T-cell (primary cell): ENCODE measurements at regions not wholly inside any gene's neighbourhood (a gene's known extent, or its start where the extent isn't known, plus 50 kb on each side); places are given as distances from the start of the nearest gene placed in this dataset.
"Not testable (repeated sequence)": the region's sequence is repeated elsewhere in the genome, so short reads cannot be mapped to it uniquely, and the experiment has no call there.

Experiments used
- ATAC-seq, 4 experiments: fragments of 200-7000 bp in 3 of 4; fragments of 150-1000 bp in 1 of 4; cut with Tn5 transposase; replicated peaks in 1 of 4; 1 replicate in 3 of 4; 2 replicates in 1 of 4; pipeline ENCODE4 v1.10.0; 2021; ENCODE audit warnings: moderate library complexity in 3 of 4, mild to moderate bottlenecking in 2 of 4, moderate number of reproducible peaks in 1 of 4
- CTCF ChIA-PET, 2 donors: fragments of 300-600 bp; sonication (Branson Sonifier 250); formaldehyde crosslinking; loops; one replicate each; lab custom pipeline; 2022; ENCODE audit warnings: antibody characterized with exemption in 2 of 2; lab: Charles Lee
- POLR2A ChIA-PET, 2 donors: fragments of 300-600 bp; sonication (Branson Sonifier 250); formaldehyde crosslinking; loops; one replicate each; lab custom pipeline; 2022; ENCODE audit warnings: antibody characterized with exemption in 2 of 2; lab: Charles Lee
- DNase-seq, 35 experiments: peaks; one replicate each; pipeline versions ENCODE4 v3.0.0 to v3.0.0-alpha.2; 2013 to 2023
- H3K27ac ChIP-seq: one replicate; pipeline ENCODE4 v1.5.1; 2013; ENCODE audit warnings: low read length
- H3K27me3 ChIP-seq, 2 experiments: replicated peaks in 1 of 2; 1 replicate in 1 of 2; 2 replicates in 1 of 2; pipeline versions ENCODE4 v1.6.1 to v1.7.0; 2013; ENCODE audit warnings: low read length in 1 of 2, mixed read lengths in 1 of 2; ENCODE audit not compliant: control insufficient read depth in 2 of 2, insufficient read depth in 2 of 2; ENCODE audit errors: extremely low read depth in 1 of 2
- H3K36me3 ChIP-seq, 2 donors: 1 replicate in 1 of 2; 2 replicates in 1 of 2; pipeline versions ENCODE4 v1.6.1 to v1.7.0; 2013; ENCODE audit warnings: low read length in 1 of 2; ENCODE audit not compliant: control insufficient read depth in 2 of 2, insufficient read depth in 1 of 2; ENCODE audit errors: extremely low read depth in 1 of 2
- H3K4me1 ChIP-seq, 2 experiments: 1 replicate in 1 of 2; 2 replicates in 1 of 2; pipeline versions ENCODE4 v1.6.1 to v1.7.0; 2013; ENCODE audit warnings: low read length in 2 of 2, mixed read lengths in 1 of 2; ENCODE audit not compliant: insufficient read depth in 2 of 2, control insufficient read depth in 1 of 2; ENCODE audit errors: extremely low read depth in 1 of 2
- H3K4me3 ChIP-seq, 2 donors: 1 replicate in 1 of 2; 2 replicates in 1 of 2; pipeline versions ENCODE4 v1.5.1 to v1.7.0; 2013; ENCODE audit warnings: mild to moderate bottlenecking in 2 of 2, low read length in 1 of 2, moderate library complexity in 1 of 2; ENCODE audit not compliant: control insufficient read depth in 1 of 2; ENCODE audit errors: extremely low read depth in 1 of 2
- H3K9me3 ChIP-seq: 2 replicates; pipeline ENCODE4 v1.7.0; 2013
- H3K27ac Mint-ChIP-seq, 2 donors: one replicate each; pipeline ENCODE4 v1.8.0; 2020 to 2021; ENCODE audit warnings: mild to moderate bottlenecking in 2 of 2, mixed read lengths in 2 of 2
- H3K27me3 Mint-ChIP-seq, 2 donors: one replicate each; pipeline ENCODE4 v1.8.0; 2021 to 2022; ENCODE audit warnings: mixed read lengths in 2 of 2
- H3K36me3 Mint-ChIP-seq: one replicate; pipeline ENCODE4 v1.8.0; 2021; ENCODE audit warnings: mixed read lengths
- H3K4me1 Mint-ChIP-seq, 3 donors: one replicate each; pipeline ENCODE4 v1.8.0; 2020 to 2022; ENCODE audit warnings: mixed read lengths in 3 of 3, mild to moderate bottlenecking in 1 of 3
- H3K4me3 Mint-ChIP-seq, 3 donors: one replicate each; pipeline ENCODE4 v1.8.0; 2020 to 2022; ENCODE audit warnings: mild to moderate bottlenecking in 3 of 3, mixed read lengths in 3 of 3, moderate library complexity in 3 of 3
- H3K9me3 Mint-ChIP-seq, 3 donors: one replicate each; pipeline ENCODE4 v1.8.0; 2020 to 2022; ENCODE audit warnings: mixed read lengths in 3 of 3
- WGBS: methylation state at CpG from one replicate; pipeline ENCODE4 v1.1.5; 2013; ENCODE audit warnings: missing lambda C conversion rate; ENCODE audit not compliant: insufficient coverage; 5-methylcytosine and 5-hydroxymethylcytosine counted together

- WGBS, result 100% methylated on average over 2 of the region's 6 CpGs
- DNase-seq (no peak), ATAC-seq (no peak)
- Histone ChIP-seq H3K4me1 (no peaks in the 10 kb centered on the region), H3K27me3 (no peaks in the 10 kb centered on the region), H3K9me3 (peaks cover 9% of the 10 kb centered on the region), H3K36me3 (peaks cover 0 to 3% of the 10 kb centered on the region in 2 donors), H3K4me3 (no peak overlapping the region), H3K27ac (no peak overlapping the region)
- no peak overlapping the region for H3K4me3 Mint-ChIP-seq
- ChIA-PET CTCF (interaction anchor here in 1 of 2 donors (1.0 kb wide), 1 partner anchor 333 kb away, joined by 3 read pairs; no protein-coding TSS in a partner anchor), POLR2A (no interaction called here)
- H3K36me3 Mint-ChIP-seq, result peaks cover 32% of the 10 kb centered on the region
- H3K27me3 Mint-ChIP-seq, result no peaks in the 10 kb centered on the region
- no peak overlapping the region for H3K27ac Mint-ChIP-seq
- no peaks in the 10 kb centered on the region for H3K9me3 Mint-ChIP-seq
- peaks cover 4 to 14% (median 12%) of the 10 kb centered on the region in 3 donors for H3K4me1 Mint-ChIP-seq
These were observed 139.5 kb upstream of the XIST start for GRCh38 chrX:73992019-73992418.

GRCh38 chrX:73987166-73987565, 134.7 kb upstream of the XIST start:
- Mint-ChIP-seq H3K4me3 (no peak overlapping the region), H3K4me1 (peaks cover 4 to 18% (median 18%) of the 10 kb centered on the region in 3 donors), H3K27me3 (no peaks in the 10 kb centered on the region), H3K36me3 (peaks cover 17% of the 10 kb centered on the region), H3K9me3 (no peaks in the 10 kb centered on the region), H3K27ac (no peak overlapping the region)
- no peaks in the 10 kb centered on the region for H3K4me1 ChIP-seq
- H3K4me3 ChIP-seq, result no peak overlapping the region
- H3K27me3 ChIP-seq, result no peaks in the 10 kb centered on the region
- no peaks in the 10 kb centered on the region for H3K9me3 ChIP-seq
- no peak overlapping the region for H3K27ac ChIP-seq
- CTCF ChIA-PET, result no interaction called here
- no peak for ATAC-seq
- DNase-seq, result no peak
- POLR2A ChIA-PET, result no interaction called here
- peaks cover 0 to 4% of the 10 kb centered on the region in 2 donors for H3K36me3 ChIP-seq

- no peaks in the 10 kb centered on the region for H3K27me3 ChIP-seq
- no CpG with 5 or more reads among the region's 5 CpGs for WGBS
- no peak for ATAC-seq
- Mint-ChIP-seq H3K27me3 (no peaks in the 10 kb centered on the region), H3K9me3 (no peaks in the 10 kb centered on the region), H3K4me1 (peaks cover 48 to 62% (median 58%) of the 10 kb centered on the region in 3 donors), H3K4me3 (peak overlapping the region in 1 of 3 donors; percentile 33), H3K27ac (peak overlapping the region in 1 of 2 donors; percentile 36), H3K36me3 (peaks cover 4% of the 10 kb centered on the region)
- no peaks in the 10 kb centered on the region for H3K9me3 ChIP-seq
- no peak for DNase-seq
- peaks cover 9 to 30% of the 10 kb centered on the region in 2 experiments for H3K4me1 ChIP-seq
- H3K4me3 ChIP-seq, result no peak overlapping the region
- H3K36me3 ChIP-seq, result peaks cover 0 to 4% of the 10 kb centered on the region in 2 donors
- ChIA-PET CTCF (interaction anchor here (0.7 kb wide), 2 partner anchors 14 to 365 kb away, joined by 4 to 7 read pairs; no protein-coding TSS in a partner anchor), POLR2A (no interaction called here)
- no peak overlapping the region for H3K27ac ChIP-seq
These were observed 127.1 kb upstream of the XIST start for GRCh38 chrX:73979551-73980131.

- Histone ChIP-seq H3K27me3 (no peaks in the 10 kb centered on the region), H3K9me3 (no peaks in the 10 kb centered on the region), H3K4me1 (peaks cover 9 to 31% of the 10 kb centered on the region in 2 experiments), H3K4me3 (peak overlapping the region in 1 of 2 donors; percentile 33), H3K27ac (peak overlapping the region; percentile 81), H3K36me3 (no peaks in the 10 kb centered on the region)
- Mint-ChIP-seq H3K36me3 (peaks cover 4% of the 10 kb centered on the region), H3K27ac (peak overlapping the region; percentile 80 to 83), H3K9me3 (no peaks in the 10 kb centered on the region), H3K4me3 (peak overlapping the region; percentile 1 to 35 (median 34)), H3K27me3 (no peaks in the 10 kb centered on the region), H3K4me1 (peaks cover 61 to 77% (median 72%) of the 10 kb centered on the region in 3 donors)
- ATAC-seq, result peak; percentile 65 to 95 (median 82)
- CTCF ChIA-PET, result interaction anchor here in 1 of 2 donors (0.6 kb wide), 1 partner anchor 121 kb away, joined by 3 read pairs; no protein-coding TSS in a partner anchor
- DNase-seq, result peak in 23 of 35 experiments; percentile 1 to 73 (median 26)
- WGBS, result no CpG with 5 or more reads among the region's 8 CpGs
- POLR2A ChIA-PET, result interaction anchor here in 1 of 2 donors (0.6 kb wide), 1 partner anchor 9 kb away, joined by 5 read pairs; no protein-coding TSS in a partner anchor
These were observed 125.1 kb upstream of the XIST start for GRCh38 chrX:73977542-73978169.

GRCh38 chrX:73967461-73967860, 114.9 kb upstream of the XIST start:
- Mint-ChIP-seq H3K4me1 (peaks cover 24 to 48% (median 27%) of the 10 kb centered on the region in 3 donors), H3K36me3 (peaks cover 19% of the 10 kb centered on the region)
- POLR2A ChIA-PET, H3K27me3 ChIP-seq, H3K4me3 Mint-ChIP-seq, H3K27ac Mint-ChIP-seq, H3K4me3 ChIP-seq, H3K4me1 ChIP-seq, ATAC-seq, H3K9me3 Mint-ChIP-seq, H3K27ac ChIP-seq, H3K27me3 Mint-ChIP-seq, H3K9me3 ChIP-seq, DNase-seq: not testable (repeated sequence)
- peaks cover 7 to 12% of the 10 kb centered on the region in 2 donors for H3K36me3 ChIP-seq
- CTCF ChIA-PET, result interaction anchor here in 1 of 2 donors (0.6 kb wide), 1 partner anchor 185 kb away, joined by 4 read pairs; no protein-coding TSS in a partner anchor
- WGBS, result 98% methylated on average over 9 of the region's 22 CpGs

GRCh38 chrX:73965833-73966232, 113.3 kb upstream of the XIST start:
- no peak for DNase-seq
- Mint-ChIP-seq H3K4me1 (peaks cover 34 to 53% (median 38%) of the 10 kb centered on the region in 3 donors), H3K27me3 (no peaks in the 10 kb centered on the region), H3K27ac (no peak overlapping the region), H3K9me3 (no peaks in the 10 kb centered on the region), H3K36me3 (peaks cover 17% of the 10 kb centered on the region), H3K4me3 (no peak overlapping the region)
- Histone ChIP-seq H3K27me3 (no peaks in the 10 kb centered on the region), H3K36me3 (peaks cover 7 to 12% of the 10 kb centered on the region in 2 donors), H3K4me3 (no peak overlapping the region), H3K27ac (no peak overlapping the region), H3K9me3 (no peaks in the 10 kb centered on the region), H3K4me1 (peaks cover 0 to 2% of the 10 kb centered on the region in 2 experiments)
- CTCF ChIA-PET, result no interaction called here
- POLR2A ChIA-PET, result no interaction called here
- no peak for ATAC-seq
- no CpG with 5 or more reads among the region's 2 CpGs for WGBS
